ENCODE measurements at regions not wholly inside any gene's neighbourhood (a gene's known extent, or its start where the extent isn't known, plus 50 kb on each side); places are given as distances from the start of the nearest gene placed in this dataset.

DNA sequence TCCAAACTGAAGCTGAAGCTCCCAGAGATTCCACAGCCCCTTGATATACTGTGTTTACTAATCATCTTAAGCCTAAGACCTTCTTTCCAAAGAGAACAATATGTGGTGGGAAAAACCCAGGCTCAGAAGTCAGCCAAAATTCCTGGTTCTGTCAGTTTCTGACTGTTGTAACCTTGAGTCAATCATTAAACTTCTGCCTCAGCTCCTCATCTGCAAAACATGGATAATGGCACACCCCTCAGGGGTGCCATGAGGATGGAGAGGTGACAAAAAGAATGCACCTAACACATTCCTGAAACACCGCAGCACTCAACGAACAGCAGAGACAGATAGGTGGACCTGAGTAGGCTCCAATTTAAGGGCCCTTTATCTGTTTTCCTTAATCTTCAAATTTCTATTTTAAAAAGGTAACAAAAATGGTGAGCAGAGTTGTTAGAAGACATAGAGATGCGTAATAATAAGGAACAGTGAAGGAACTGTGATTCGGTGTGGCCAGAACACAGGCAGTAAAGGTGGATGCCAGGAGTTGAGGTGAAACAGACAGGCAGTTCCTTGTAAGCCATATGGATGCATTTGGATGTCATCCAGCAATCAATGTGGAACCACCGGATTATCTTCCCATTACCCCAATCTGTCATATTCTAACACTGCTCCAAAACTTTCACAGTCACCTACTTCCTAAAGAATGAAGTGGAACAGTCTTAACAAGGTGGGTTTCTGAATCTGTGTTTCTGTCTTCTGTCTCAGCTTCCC is 56.6 kb upstream of the DOCK9 start:
- TF ChIP-seq POLR2A (IDR thresholded peaks at IDR 0.05), result no peak
- no peak for TF ChIP-seq CTCF (IDR thresholded peaks at IDR 0.05)
